GM12874 (cell line): ENCODE measurements at regions not wholly inside any gene's neighbourhood (a gene's known extent, or its start where the extent isn't known, plus 50 kb on each side); places are given as distances from the start of the nearest gene placed in this dataset.

Experiments
- CTCF ChIP-seq: IDR thresholded peaks from 2 replicates; pipeline ENCODE4 v1.5.1; 2011; ENCODE audit warnings: low read depth, mild to moderate bottlenecking, control low read depth, low read length, moderate library complexity; ENCODE audit not compliant: insufficient read depth

GRCh38 chr12:13539051-13539450, 342.5 kb downstream of the EMP1 start:
- no peak for TF ChIP-seq CTCF

- TF ChIP-seq CTCF: no peak
Observed at GRCh38 chr12:13538136-13538535, 341.6 kb downstream of the EMP1 start.

GRCh38 chr12:13537623-13538022, 341.1 kb downstream of the EMP1 start:
- no peak for TF ChIP-seq CTCF

- TF ChIP-seq CTCF: no peak
Observed at GRCh38 chr12:13536219-13536910, 339.8 kb downstream of the EMP1 start.

- peak; percentile 92 for TF ChIP-seq CTCF
Observed at GRCh38 chr12:13534645-13535398, 338.3 kb downstream of the EMP1 start.

- TF ChIP-seq CTCF: no peak
Observed at GRCh38 chr12:13534242-13534641, 337.7 kb downstream of the EMP1 start.

- TF ChIP-seq CTCF: no peak
Observed at GRCh38 chr12:13530966-13531365, 334.4 kb downstream of the EMP1 start.
